ENCODE measurements at regions not wholly inside any gene's neighbourhood (a gene's known extent, or its start where the extent isn't known, plus 50 kb on each side); places are given as distances from the start of the nearest gene placed in this dataset.
A peak's percentile ranks its signal among the peaks of the same experiment; 100 is the strongest.

- no peak for TF ChIP-seq CTCF (IDR thresholded peaks at IDR 0.05)
These were observed 251.5 kb downstream of the SOX4 start for GRCh38 chr6:21845018-21845417.

GRCh38 chr6:21845439-21846140, 252.0 kb downstream of the SOX4 start:
- Histone ChIP-seq H3K9me3 (no peaks in the 10 kb centered on the region), H3K4me3 (no peak overlapping the region), H3K27ac (no peak overlapping the region), H3K36me3 (no peaks in the 10 kb centered on the region), H3K27me3 (no peaks in the 10 kb centered on the region), H3K4me1 (no peaks in the 10 kb centered on the region)
- WGBS, 2 donors: 65 to 72% methylated on average over 6 of the region's 6 CpGs
- no peak for TF ChIP-seq CTCF (IDR thresholded peaks at IDR 0.05)
- no peak for ATAC-seq
- no peak for DNase-seq
- intact Hi-C loops (cut with DNase I): no loop called here
- FAIRE-seq: no peak

More at GRCh38 chr6:21845018-21845417, 251.5 kb downstream of the SOX4 start:
- Histone ChIP-seq H3K27me3 (no peaks in the 10 kb centered on the region), H3K4me1 (no peaks in the 10 kb centered on the region), H3K4me3 (no peak overlapping the region), H3K9me3 (no peaks in the 10 kb centered on the region), H3K36me3 (no peaks in the 10 kb centered on the region), H3K27ac (no peak overlapping the region)
- intact Hi-C loops (cut with DNase I): no loop called here
- FAIRE-seq (no peak), DNase-seq (no peak), ATAC-seq (no peak)
- 79 to 82% methylated on average over 3 of the region's 3 CpGs for WGBS, 2 donors

GRCh38 chr6:21846541-21847451, 253.2 kb downstream of the SOX4 start:
- DNase-seq (peak in 1 of 6 donors; percentile 9), ATAC-seq (peak in 3 of 4 donors; percentile 20 to 47 (median 42)), FAIRE-seq (no peak)
- Histone ChIP-seq H3K36me3 (no peaks in the 10 kb centered on the region), H3K27me3 (no peaks in the 10 kb centered on the region), H3K4me3 (no peak overlapping the region), H3K4me1 (no peaks in the 10 kb centered on the region), H3K9me3 (no peaks in the 10 kb centered on the region), H3K27ac (no peak overlapping the region)
- 47 to 50% methylated on average over 12 of the region's 12 CpGs for WGBS, 2 donors
- intact Hi-C loops (cut with DNase I): no loop called here
- no peak for TF ChIP-seq CTCF (IDR thresholded peaks at IDR 0.05)

- Histone ChIP-seq H3K9me3 (no peaks in the 10 kb centered on the region), H3K27ac (no peak overlapping the region), H3K4me3 (no peak overlapping the region), H3K36me3 (no peaks in the 10 kb centered on the region), H3K4me1 (no peaks in the 10 kb centered on the region), H3K27me3 (no peaks in the 10 kb centered on the region)
- ATAC-seq (no peak), DNase-seq (no peak), FAIRE-seq (no peak)
- TF ChIP-seq CTCF (IDR thresholded peaks at IDR 0.05): no peak
- WGBS, 2 donors: 74 to 75% methylated on average over 5 of the region's 5 CpGs
- intact Hi-C loops (cut with DNase I): no loop called here
These were observed 254.3 kb downstream of the SOX4 start for GRCh38 chr6:21847711-21848480.
